Common myeloid progenitor, CD34-positive (primary cell): ENCODE measurements at regions not wholly inside any gene's neighbourhood (a gene's known extent, or its start where the extent isn't known, plus 50 kb on each side); places are given as distances from the start of the nearest gene placed in this dataset.
"Not testable (repeated sequence)": the region's sequence is repeated elsewhere in the genome, so short reads cannot be mapped to it uniquely, and the experiment has no call there.

Source experiments
- CTCF ChIA-PET: fragments of 350-600 bp; sonication (Branson Sonifier 250); formaldehyde crosslinking; loops from one replicate; lab custom pipeline; 2021; ENCODE audit warnings: antibody characterized with exemption; lab: Charles Lee
- POLR2A ChIA-PET: fragments of 350-600 bp; sonication (Branson Sonifier 250); formaldehyde crosslinking; loops from one replicate; lab custom pipeline; 2021; ENCODE audit warnings: antibody characterized with exemption; lab: Charles Lee
- DNase-seq, 3 donors: peaks; one replicate each; pipeline versions ENCODE4 v3.0.0 to v3.0.0-alpha.2; 2013
- H3K27ac ChIP-seq, 2 experiments: 1 replicate in 1 of 2; 2 replicates in 1 of 2; pipeline ENCODE4 v1.7.0; 2013; ENCODE audit warnings: inconsistent platforms in 2 of 2, low read length in 2 of 2, mild to moderate bottlenecking in 2 of 2, low read depth in 1 of 2, moderate library complexity in 1 of 2; ENCODE audit not compliant: severe bottlenecking in 2 of 2, insufficient read depth in 1 of 2, poor library complexity in 1 of 2
- H3K27me3 ChIP-seq, 5 experiments: replicated peaks in 2 of 5; 1 replicate in 3 of 5; 2 replicates in 2 of 5; pipeline versions ENCODE4 v1.6.1 to v1.7.0; 2013; ENCODE audit warnings: low read length in 4 of 5, mild to moderate bottlenecking in 2 of 5, moderate library complexity in 2 of 5, inconsistent platforms in 1 of 5; ENCODE audit not compliant: insufficient read depth in 5 of 5, control insufficient read depth in 4 of 5
- H3K36me3 ChIP-seq, 4 experiments: 1 replicate in 2 of 4; 2 replicates in 2 of 4; pipeline versions ENCODE4 v1.6.1 to v1.7.0; 2013; ENCODE audit warnings: low read length in 3 of 4, control low read depth in 1 of 4, mild to moderate bottlenecking in 1 of 4; ENCODE audit not compliant: control insufficient read depth in 4 of 4, insufficient read depth in 4 of 4
- H3K4me1 ChIP-seq, 4 experiments: 1 replicate in 3 of 4; 2 replicates in 1 of 4; pipeline versions ENCODE4 v1.6.1 to v1.7.1; 2013; ENCODE audit warnings: low read length in 3 of 4, mild to moderate bottlenecking in 3 of 4, control low read depth in 1 of 4, inconsistent platforms in 1 of 4, moderate library complexity in 1 of 4; ENCODE audit not compliant: control insufficient read depth in 4 of 4, insufficient read depth in 4 of 4; ENCODE audit errors: control extremely low read depth in 1 of 4
- H3K4me3 ChIP-seq, 7 experiments: 1 replicate in 4 of 7; 2 replicates in 3 of 7; pipeline versions ENCODE4 v1.5.1 to v1.7.0; 2013; ENCODE audit warnings: mild to moderate bottlenecking in 7 of 7, low read length in 6 of 7, moderate library complexity in 6 of 7, inconsistent platforms in 2 of 7, low read depth in 2 of 7, control low read depth in 1 of 7; ENCODE audit not compliant: insufficient read depth in 4 of 7, control insufficient read depth in 1 of 7; ENCODE audit errors: extremely low read depth in 1 of 7
- H3K9me3 ChIP-seq, 5 experiments: 1 replicate in 4 of 5; 2 replicates in 1 of 5; pipeline versions ENCODE4 v1.6.1 to v1.7.1; 2013; ENCODE audit warnings: low read length in 4 of 5, mild to moderate bottlenecking in 2 of 5, inconsistent platforms in 1 of 5, low read depth in 1 of 5, moderate library complexity in 1 of 5; ENCODE audit not compliant: control insufficient read depth in 4 of 5, insufficient read depth in 2 of 5; ENCODE audit errors: control extremely low read depth in 1 of 5
- WGBS: methylation state at CpG from one replicate; pipeline ENCODE4 v1.1.5; 2013; ENCODE audit not compliant: insufficient coverage; 5-methylcytosine and 5-hydroxymethylcytosine counted together

GRCh38 chr3:190972196-190972595, 109.7 kb upstream of the GMNC start:
- DNase-seq = no peak
- WGBS = 100% methylated on average over 1 of the region's 5 CpGs
- Histone ChIP-seq H3K9me3 (no peaks in the 10 kb centered on the region), H3K36me3 (no peaks in the 10 kb centered on the region), H3K4me1 (peaks cover 0 to 6% (median 0%) of the 10 kb centered on the region in 4 experiments), H3K27ac (no peak overlapping the region), H3K4me3 (no peak overlapping the region), H3K27me3 (no peaks in the 10 kb centered on the region)
- CTCF ChIA-PET = no interaction called here
- POLR2A ChIA-PET = interaction anchor here (0.6 kb wide), 1 partner anchor 1009 kb away, joined by 3 read pairs; no protein-coding TSS in a partner anchor

- CTCF ChIA-PET = interaction anchor here (1.3 kb wide), 1 partner anchor 80 kb away, joined by 3 read pairs; no protein-coding TSS in a partner anchor
- DNase-seq = no peak
- POLR2A ChIA-PET = interaction anchor here (0.6 kb wide), 1 partner anchor 12 kb away, joined by 3 read pairs; no protein-coding TSS in a partner anchor
Measured at GRCh38 chr3:190970560-190970959, 108.1 kb upstream of the GMNC start.

GRCh38 chr3:190968616-190969015, 106.1 kb upstream of the GMNC start:
- Histone ChIP-seq H3K4me1 (no peaks in the 10 kb centered on the region), H3K9me3 (no peaks in the 10 kb centered on the region), H3K27me3 (no peaks in the 10 kb centered on the region), H3K4me3 (no peak overlapping the region), H3K36me3 (no peaks in the 10 kb centered on the region), H3K27ac (no peak overlapping the region)
- no peak for DNase-seq
- WGBS = no CpG with 5 or more reads among the region's 2 CpGs
- CTCF ChIA-PET = no interaction called here
- POLR2A ChIA-PET = no interaction called here

More at GRCh38 chr3:190970560-190970959, 108.1 kb upstream of the GMNC start:
- H3K27ac ChIP-seq = no peak overlapping the region
- no peak overlapping the region for H3K4me3 ChIP-seq
- H3K36me3 ChIP-seq = no peaks in the 10 kb centered on the region
- H3K27me3 ChIP-seq = no peaks in the 10 kb centered on the region
- no peaks in the 10 kb centered on the region for H3K4me1 ChIP-seq
- no peaks in the 10 kb centered on the region for H3K9me3 ChIP-seq

- H3K4me1 ChIP-seq, H3K27me3 ChIP-seq, DNase-seq, H3K9me3 ChIP-seq, POLR2A ChIA-PET, CTCF ChIA-PET, H3K27ac ChIP-seq, H3K36me3 ChIP-seq: not testable (repeated sequence)
- WGBS = 85% methylated on average over 16 of the region's 20 CpGs
- peak overlapping the region in 2 of 7 experiments; percentile 45 to 62 for H3K4me3 ChIP-seq
Measured at GRCh38 chr3:190964931-190965330, 102.4 kb upstream of the GMNC start.

GRCh38 chr3:190959077-190959476, 96.6 kb upstream of the GMNC start:
- Histone ChIP-seq H3K9me3 (peaks cover 0 to 3% (median 0%) of the 10 kb centered on the region in 5 experiments), H3K36me3 (no peaks in the 10 kb centered on the region), H3K27me3 (no peaks in the 10 kb centered on the region), H3K27ac (no peak overlapping the region), H3K4me3 (no peak overlapping the region), H3K4me1 (no peaks in the 10 kb centered on the region)
- CTCF ChIA-PET = interaction anchor here (0.8 kb wide), 1 partner anchor 12 kb away, joined by 3 read pairs; no protein-coding TSS in a partner anchor
- WGBS = 90% methylated on average over 1 of the region's 1 CpG
- DNase-seq = no peak
- POLR2A ChIA-PET = no interaction called here

GRCh38 chr3:190941694-190942260, 79.3 kb upstream of the GMNC start:
- H3K36me3 ChIP-seq = no peaks in the 10 kb centered on the region
- H3K4me1 ChIP-seq = no peaks in the 10 kb centered on the region
- no peak for DNase-seq
- ChIA-PET CTCF (no interaction called here), POLR2A (interaction anchor here (0.7 kb wide), 1 partner anchor 514 kb away, joined by 3 read pairs; no protein-coding TSS in a partner anchor)
- H3K9me3 ChIP-seq = no peaks in the 10 kb centered on the region
- WGBS = 96% methylated on average over 3 of the region's 5 CpGs
- H3K27ac ChIP-seq = no peak overlapping the region
- H3K27me3 ChIP-seq = no peaks in the 10 kb centered on the region
- no peak overlapping the region for H3K4me3 ChIP-seq

- DNase-seq, H3K27me3 ChIP-seq, POLR2A ChIA-PET, H3K4me1 ChIP-seq, H3K4me3 ChIP-seq, H3K36me3 ChIP-seq, H3K9me3 ChIP-seq, H3K27ac ChIP-seq: not testable (repeated sequence)
- 93% methylated on average over 9 of the region's 9 CpGs for WGBS
- CTCF ChIA-PET = interaction anchor here (1.2 kb wide), 1 partner anchor 88 kb away, joined by 3 read pairs; no protein-coding TSS in a partner anchor
Measured at GRCh38 chr3:190934616-190935015, 72.1 kb upstream of the GMNC start.
